ENCODE measurements at regions not wholly inside any gene's neighbourhood (a gene's known extent, or its start where the extent isn't known, plus 50 kb on each side); places are given as distances from the start of the nearest gene placed in this dataset.

- no peak overlapping the region for H3K27ac ChIP-seq
- H3K4me3 ChIP-seq = no peak overlapping the region
- H3K27me3 ChIP-seq = no peaks in the 10 kb centered on the region
- H3K9me3 ChIP-seq = no peaks in the 10 kb centered on the region
- TF ChIP-seq POLR2A (IDR thresholded peaks at IDR 0.05) = no peak
- no peak for TF ChIP-seq EP300 (IDR thresholded peaks at IDR 0.05)
- TF ChIP-seq, protein P1, sequence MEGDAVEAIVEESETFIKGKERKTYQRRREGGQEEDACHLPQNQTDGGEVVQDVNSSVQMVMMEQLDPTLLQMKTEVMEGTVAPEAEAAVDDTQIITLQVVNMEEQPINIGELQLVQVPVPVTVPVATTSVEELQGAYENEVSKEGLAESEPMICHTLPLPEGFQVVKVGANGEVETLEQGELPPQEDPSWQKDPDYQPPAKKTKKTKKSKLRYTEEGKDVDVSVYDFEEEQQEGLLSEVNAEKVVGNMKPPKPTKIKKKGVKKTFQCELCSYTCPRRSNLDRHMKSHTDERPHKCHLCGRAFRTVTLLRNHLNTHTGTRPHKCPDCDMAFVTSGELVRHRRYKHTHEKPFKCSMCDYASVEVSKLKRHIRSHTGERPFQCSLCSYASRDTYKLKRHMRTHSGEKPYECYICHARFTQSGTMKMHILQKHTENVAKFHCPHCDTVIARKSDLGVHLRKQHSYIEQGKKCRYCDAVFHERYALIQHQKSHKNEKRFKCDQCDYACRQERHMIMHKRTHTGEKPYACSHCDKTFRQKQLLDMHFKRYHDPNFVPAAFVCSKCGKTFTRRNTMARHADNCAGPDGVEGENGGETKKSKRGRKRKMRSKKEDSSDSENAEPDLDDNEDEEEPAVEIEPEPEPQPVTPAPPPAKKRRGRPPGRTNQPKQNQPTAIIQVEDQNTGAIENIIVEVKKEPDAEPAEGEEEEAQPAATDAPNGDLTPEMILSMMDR (IDR thresholded peaks at IDR 0.05) = no peak
- intact Hi-C loops (cut with DNase I) = no loop called here
- no peaks in the 10 kb centered on the region for H3K4me1 ChIP-seq (ENCODE audit: insufficient read depth)
- no peak for DNase-seq
- H3K36me3 ChIP-seq = no peaks in the 10 kb centered on the region
Observed at GRCh38 chr2:122532072-122532344, 776.6 kb downstream of the TSN start.

- WGBS, 3 donors = 21 to 36% (median 25%) methylated on average over 5 of the region's 5 CpGs
- no peak for DNase-seq
Observed at GRCh38 chr2:122532481-122532880, 777.0 kb downstream of the TSN start.

GRCh38 chr2:122535960-122536505 lies 780.6 kb downstream of the TSN start:
- TF ChIP-seq, protein P1 (IDR thresholded peaks at IDR 0.05) = no peak
- TF ChIP-seq POLR2A (IDR thresholded peaks at IDR 0.05) = no peak
- no peak for TF ChIP-seq EP300 (IDR thresholded peaks at IDR 0.05)
- H3K27me3 ChIP-seq = no peaks in the 10 kb centered on the region
- no peaks in the 10 kb centered on the region for H3K4me1 ChIP-seq (ENCODE audit: insufficient read depth)
- intact Hi-C loops (cut with DNase I) = no loop called here
- no peaks in the 10 kb centered on the region for H3K36me3 ChIP-seq
- WGBS, 3 donors = 88 to 89% (median 89%) methylated on average over 5 of the region's 5 CpGs
- no peaks in the 10 kb centered on the region for H3K9me3 ChIP-seq
- H3K4me3 ChIP-seq = no peak overlapping the region
- no peak for DNase-seq
- H3K27ac ChIP-seq = no peak overlapping the region

More at GRCh38 chr2:122532481-122532880, 777.0 kb downstream of the TSN start:
- no peaks in the 10 kb centered on the region for H3K36me3 ChIP-seq
- TF ChIP-seq, protein P1 (IDR thresholded peaks at IDR 0.05) = no peak
- no peak for TF ChIP-seq EP300 (IDR thresholded peaks at IDR 0.05)
- TF ChIP-seq POLR2A (IDR thresholded peaks at IDR 0.05) = no peak
- no peak overlapping the region for H3K27ac ChIP-seq
- no peaks in the 10 kb centered on the region for H3K27me3 ChIP-seq
- no peaks in the 10 kb centered on the region for H3K4me1 ChIP-seq (ENCODE audit: insufficient read depth)
- H3K9me3 ChIP-seq = no peaks in the 10 kb centered on the region
- intact Hi-C loops (cut with DNase I) = no loop called here
- H3K4me3 ChIP-seq = no peak overlapping the region

DNA sequence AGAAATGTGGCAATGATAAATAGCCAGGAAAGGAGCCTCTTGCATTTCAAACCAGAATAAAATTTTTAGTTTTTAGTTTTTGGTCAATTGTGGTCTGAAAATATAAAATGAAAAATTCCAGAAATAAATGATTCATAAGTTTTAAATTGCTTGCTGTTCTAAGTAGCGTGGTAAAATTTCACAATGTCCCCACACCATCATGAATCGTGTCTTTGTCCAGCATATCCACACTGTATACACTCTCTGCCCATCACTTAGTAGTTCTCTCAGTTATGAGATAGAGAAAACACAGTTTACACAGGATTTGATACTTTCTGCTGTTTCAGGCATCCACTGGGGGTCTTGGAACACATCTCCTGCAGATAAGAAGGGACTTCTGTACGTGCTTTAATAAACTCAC lies 783.9 kb downstream of the TSN start:
- intact Hi-C loops (cut with DNase I) = no loop called here
- no peak for DNase-seq
- TF ChIP-seq EP300 (IDR thresholded peaks at IDR 0.05) (no peak), POLR2A (IDR thresholded peaks at IDR 0.05) (no peak)
- TF ChIP-seq, protein P1 (IDR thresholded peaks at IDR 0.05) = no peak
- 79 to 89% (median 82%) methylated on average over 3 of the region's 3 CpGs for WGBS, 3 donors
- no peaks in the 10 kb centered on the region for H3K36me3 ChIP-seq
- no peaks in the 10 kb centered on the region for H3K27me3 ChIP-seq
- H3K4me3 ChIP-seq = no peak overlapping the region
- no peak overlapping the region for H3K27ac ChIP-seq
- no peaks in the 10 kb centered on the region for H3K4me1 ChIP-seq (ENCODE audit: insufficient read depth)
- no peaks in the 10 kb centered on the region for H3K9me3 ChIP-seq

GRCh38 chr2:122539920-122540319 lies 784.5 kb downstream of the TSN start:
- H3K9me3 ChIP-seq = no peaks in the 10 kb centered on the region
- 82 to 89% (median 85%) methylated on average over 3 of the region's 3 CpGs for WGBS, 3 donors
- intact Hi-C loops (cut with DNase I) = no loop called here
- no peak for TF ChIP-seq EP300 (IDR thresholded peaks at IDR 0.05)
- no peak overlapping the region for H3K4me3 ChIP-seq
- no peak for DNase-seq
- H3K36me3 ChIP-seq = no peaks in the 10 kb centered on the region
- H3K27me3 ChIP-seq = no peaks in the 10 kb centered on the region
- no peak overlapping the region for H3K27ac ChIP-seq
- no peaks in the 10 kb centered on the region for H3K4me1 ChIP-seq (ENCODE audit: insufficient read depth)

All from ovary (tissue), 7 donors.